SK-N-MC (cell line): ENCODE measurements at regions not wholly inside any gene's neighbourhood (a gene's known extent, or its start where the extent isn't known, plus 50 kb on each side); places are given as distances from the start of the nearest gene placed in this dataset.

Source experiments
- EZH2 ChIP-seq: fragments of 200-600 bp; sonication (generic); IDR thresholded peaks from one replicate; pipeline ENCODE4 v1.6.1; 2017; ENCODE audit warnings: antibody characterized with exemption
- FOXP2 ChIP-seq: optimal IDR thresholded peaks from 2 replicates; pipeline ENCODE3; 2011; ENCODE audit warnings: mild to moderate bottlenecking, moderate library complexity; ENCODE audit not compliant: insufficient read depth; ENCODE audit errors: extremely low read length, control extremely low read depth
- POLR2AphosphoS5 ChIP-seq: IDR thresholded peaks from 2 replicates; pipeline ENCODE4 v1.6.1; 2012; ENCODE audit warnings: mild to moderate bottlenecking, low read depth, low read length, borderline replicate concordance

GRCh38 chr7:23928418-23928775, 218.4 kb downstream of the STK31 start:
- TF ChIP-seq EZH2, result no peak
- no peak for TF ChIP-seq POLR2AphosphoS5
- no peak for TF ChIP-seq FOXP2
